ENCODE measurements at regions not wholly inside any gene's neighbourhood (a gene's known extent, or its start where the extent isn't known, plus 50 kb on each side); places are given as distances from the start of the nearest gene placed in this dataset.

GRCh38 chr14:40058901-40059897 lies 627.0 kb upstream of the FBXO33 start:
- no peak overlapping the region for H3K4me3 ChIP-seq
- intact Hi-C loops (cut with DNase I): no loop called here
- no peaks in the 10 kb centered on the region for H3K9me3 ChIP-seq
- H3K4me1 ChIP-seq: no peaks in the 10 kb centered on the region
- H3K27me3 ChIP-seq: no peaks in the 10 kb centered on the region
- TF ChIP-seq POLR2A (IDR thresholded peaks at IDR 0.05) (no peak), POLR2AphosphoS5 (IDR thresholded peaks at IDR 0.05; ENCODE audit: insufficient read depth in 1 of 2, low read depth in 1 of 2) (no peak), CTCF (IDR thresholded peaks at IDR 0.05) (no peak)
- H3K36me3 ChIP-seq: no peaks in the 10 kb centered on the region
- no peak for DNase-seq (ENCODE audit: extremely low spot score in 2 of 2)
- H3K27ac ChIP-seq: no peak overlapping the region

DNA sequence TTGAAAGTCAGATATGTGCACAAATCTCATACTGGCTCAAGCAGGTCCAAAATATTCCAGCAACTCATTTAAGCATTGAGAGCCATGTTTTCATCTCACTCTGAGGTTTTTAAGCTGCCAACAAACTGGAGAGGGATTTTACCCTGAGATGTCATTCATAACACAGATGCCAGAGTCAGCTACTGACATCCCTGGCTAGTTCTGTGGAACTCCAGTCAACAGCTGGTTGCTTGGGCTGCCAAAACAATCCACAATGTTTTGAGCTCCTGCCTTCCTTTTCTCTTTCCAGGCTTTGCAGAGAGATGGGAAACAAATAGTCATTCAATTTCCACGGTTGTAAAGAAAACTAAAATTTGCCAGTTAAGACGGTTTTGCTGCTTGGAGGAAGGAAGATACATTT lies 621.2 kb upstream of the FBXO33 start:
- Histone ChIP-seq H3K27me3 (no peaks in the 10 kb centered on the region), H3K27ac (no peak overlapping the region), H3K36me3 (no peaks in the 10 kb centered on the region), H3K9me3 (no peaks in the 10 kb centered on the region), H3K4me1 (no peaks in the 10 kb centered on the region), H3K4me3 (no peak overlapping the region)
- no peak for TF ChIP-seq POLR2A (IDR thresholded peaks at IDR 0.05)
- no peak for TF ChIP-seq POLR2AphosphoS5 (IDR thresholded peaks at IDR 0.05; ENCODE audit: insufficient read depth in 1 of 2, low read depth in 1 of 2)
- DNase-seq (ENCODE audit: extremely low spot score in 2 of 2): no peak
- intact Hi-C loops (cut with DNase I): no loop called here

DNA sequence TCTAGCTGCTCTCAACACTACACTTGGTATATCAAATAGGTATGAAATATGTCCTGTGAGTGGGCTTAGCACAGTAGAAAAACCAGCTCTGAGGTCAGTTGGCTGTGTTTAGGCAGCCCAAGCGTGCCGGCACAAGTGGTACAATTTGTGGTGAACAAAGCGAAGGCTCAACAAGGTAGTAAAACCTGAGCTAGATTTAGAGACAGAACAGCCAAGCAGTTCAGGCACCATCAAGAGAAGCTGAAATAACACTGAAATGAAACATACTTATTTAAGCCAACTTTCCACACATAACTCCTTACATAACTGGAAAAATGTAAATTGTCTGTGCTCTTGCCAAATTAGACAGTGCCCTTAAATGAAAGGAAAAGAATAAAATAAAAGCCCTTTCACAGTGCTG lies 596.8 kb upstream of the FBXO33 start:
- Histone ChIP-seq H3K4me1 (no peaks in the 10 kb centered on the region), H3K36me3 (no peaks in the 10 kb centered on the region), H3K27me3 (no peaks in the 10 kb centered on the region), H3K27ac (no peak overlapping the region), H3K9me3 (no peaks in the 10 kb centered on the region), H3K4me3 (no peak overlapping the region)
- intact Hi-C loops (cut with DNase I): no loop called here
- no peak for TF ChIP-seq CTCF (IDR thresholded peaks at IDR 0.05)
- no peak for TF ChIP-seq POLR2A (IDR thresholded peaks at IDR 0.05)
- TF ChIP-seq POLR2AphosphoS5 (IDR thresholded peaks at IDR 0.05; ENCODE audit: insufficient read depth in 1 of 2, low read depth in 1 of 2): no peak
- DNase-seq (ENCODE audit: extremely low spot score in 2 of 2): no peak

GRCh38 chr14:40025101-40025500 lies 592.9 kb upstream of the FBXO33 start:
- TF ChIP-seq POLR2AphosphoS5 (IDR thresholded peaks at IDR 0.05; ENCODE audit: insufficient read depth in 1 of 2, low read depth in 1 of 2) (no peak), CTCF (IDR thresholded peaks at IDR 0.05) (no peak), POLR2A (IDR thresholded peaks at IDR 0.05) (no peak)
- no peak for DNase-seq (ENCODE audit: extremely low spot score in 2 of 2)
- Histone ChIP-seq H3K9me3 (no peaks in the 10 kb centered on the region), H3K27ac (no peak overlapping the region), H3K4me1 (no peaks in the 10 kb centered on the region), H3K36me3 (no peaks in the 10 kb centered on the region), H3K4me3 (no peak overlapping the region), H3K27me3 (no peaks in the 10 kb centered on the region)
- intact Hi-C loops (cut with DNase I): no loop called here

DNA sequence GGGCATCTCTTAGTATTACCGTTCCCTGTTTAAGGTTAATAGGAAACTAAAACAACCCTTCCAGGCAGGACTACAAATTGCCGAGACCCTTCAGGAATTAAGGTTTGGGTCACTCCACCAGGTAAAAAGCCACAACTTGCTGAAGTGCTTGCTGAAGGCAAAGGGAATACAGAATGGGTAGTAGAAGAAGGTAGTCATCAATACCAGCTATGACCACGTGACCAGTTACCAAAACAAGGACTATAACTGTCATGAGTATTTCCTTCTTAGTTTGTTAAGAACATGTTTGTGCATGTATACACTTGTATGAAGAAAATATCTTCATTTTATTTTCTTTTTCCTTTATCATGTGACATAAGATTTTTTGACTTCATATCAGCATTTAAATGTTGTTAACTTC lies 578.7 kb upstream of the FBXO33 start:
- H3K27me3 ChIP-seq: no peaks in the 10 kb centered on the region
- H3K36me3 ChIP-seq: no peaks in the 10 kb centered on the region
- H3K9me3 ChIP-seq: no peaks in the 10 kb centered on the region
- H3K4me3 ChIP-seq: no peak overlapping the region
- DNase-seq (ENCODE audit: extremely low spot score in 2 of 2): no peak
- intact Hi-C loops (cut with DNase I): no loop called here
- no peaks in the 10 kb centered on the region for H3K4me1 ChIP-seq
- TF ChIP-seq POLR2AphosphoS5 (IDR thresholded peaks at IDR 0.05; ENCODE audit: insufficient read depth in 1 of 2, low read depth in 1 of 2) (no peak), CTCF (IDR thresholded peaks at IDR 0.05) (no peak), POLR2A (IDR thresholded peaks at IDR 0.05) (no peak)
- H3K27ac ChIP-seq: no peak overlapping the region
